K562 (cell line): ENCODE measurements at regions not wholly inside any gene's neighbourhood (a gene's known extent, or its start where the extent isn't known, plus 50 kb on each side); places are given as distances from the start of the nearest gene placed in this dataset.

Experiments used
- ATAC-seq: fragments of 200-7000 bp; cut with Tn5 transposase; 3 replicates; pipeline ENCODE4 v1.9.1; 2020; ENCODE audit warnings: moderate library complexity
- BruUV-seq: library from RNA; stranded (reverse); fragments of 400-500 nt; replicated peaks from 2 replicates; lab custom pipeline; 2021; lab: Mats Ljungman, UMichigan
- CTCF ChIA-PET: fragments of 300-600 bp; formaldehyde crosslinking; extraction: SDS; loops from one replicate; lab custom pipeline; 2021; ENCODE audit warnings: low intra/inter-chr PET ratio; lab: Yijun Ruan, JAX
- POLR2A ChIA-PET: fragments of 300-600, 350-650 bp; sonication (Branson Sonifier 250); formaldehyde crosslinking; extraction: SDS; loops from one replicate; lab custom pipeline; 2021; ENCODE audit warnings: antibody characterized with exemption, inconsistent platforms; lab: Yijun Ruan, JAX
- DNase-seq, 4 experiments: peaks; one replicate each; pipeline versions ENCODE4 v3.0.0 to v3.0.0-alpha.2; 2011 to 2018; ENCODE audit warnings: low spot score in 3 of 4, mixed read lengths in 3 of 4; ENCODE audit errors: extremely low read depth in 1 of 4
- FAIRE-seq: peaks from 2 replicates; lab custom pipeline; 2011; peaks lifted over from hg19 to GRCh38; lab: Jason Lieb, UNC
- H2AFZ ChIP-seq: 2 replicates; pipeline ENCODE4 v1.6.0; 2011; ENCODE audit warnings: low read depth, low read length, control low read depth, inconsistent platforms
- H3K27ac ChIP-seq: fragments of 200-600 bp; 3 replicates; pipeline ENCODE4 v1.8.0; 2011; ENCODE audit warnings: low read depth, mild to moderate bottlenecking, control low read depth, inconsistent platforms, low read length, moderate library complexity, mixed read lengths; ENCODE audit errors: extremely low read depth
- H3K27me3 ChIP-seq, 2 experiments: fragments of 300-600 bp in 1 of 2; 2 replicates in 1 of 2; 3 replicates in 1 of 2; pipeline versions ENCODE4 v1.6.0 to v1.8.0; 2011; ENCODE audit warnings: inconsistent platforms in 2 of 2, low read length in 2 of 2, mild to moderate bottlenecking in 1 of 2, mixed read lengths in 1 of 2, moderate library complexity in 1 of 2; ENCODE audit not compliant: control insufficient read depth in 2 of 2, insufficient read depth in 2 of 2
- H3K36me3 ChIP-seq: fragments of 300-600 bp; 3 replicates; pipeline ENCODE4 v1.8.0; 2011; ENCODE audit warnings: mild to moderate bottlenecking, low read length, inconsistent platforms; ENCODE audit not compliant: control insufficient read depth, insufficient read depth
- H3K4me1 ChIP-seq, 2 experiments: fragments of 200-600 bp in 1 of 2; replicated peaks in 1 of 2; 2 replicates in 1 of 2; 3 replicates in 1 of 2; pipeline versions ENCODE4 v1.5.1 to v1.8.0; 2011; ENCODE audit warnings: inconsistent platforms in 2 of 2, low read length in 2 of 2, mild to moderate bottlenecking in 1 of 2, mixed read lengths in 1 of 2, moderate library complexity in 1 of 2; ENCODE audit not compliant: control insufficient read depth in 2 of 2, insufficient read depth in 2 of 2
- H3K4me2 ChIP-seq: 2 replicates; pipeline ENCODE4 v1.6.1; 2011; ENCODE audit warnings: low read length, control low read depth, inconsistent platforms, mixed read lengths; ENCODE audit not compliant: insufficient read depth
- H3K4me3 ChIP-seq: fragments of 200-600 bp; sonication (generic), shearing (Covaris generic); 2 replicates; pipeline ENCODE4 v1.5.1; 2016; ENCODE audit warnings: control low read depth, inconsistent platforms
- H3K79me2 ChIP-seq: fragments of 200-600 bp; 3 replicates; pipeline ENCODE4 v1.8.0; 2011; ENCODE audit warnings: low read length, inconsistent platforms; ENCODE audit not compliant: control insufficient read depth, insufficient read depth
- H3K9ac ChIP-seq, 2 experiments: 2 replicates each; pipeline versions ENCODE4 v1.6.0 to v1.6.1; 2011; ENCODE audit warnings: low read depth in 2 of 2, low read length in 2 of 2, control low read depth in 1 of 2, inconsistent platforms in 1 of 2, mild to moderate bottlenecking in 1 of 2, mixed read lengths in 1 of 2; ENCODE audit not compliant: insufficient read depth in 1 of 2
- H3K9me1 ChIP-seq: one replicate; pipeline ENCODE4 v1.6.0; 2011; ENCODE audit warnings: inconsistent platforms, mild to moderate bottlenecking, low read length, moderate library complexity; ENCODE audit not compliant: control insufficient read depth, insufficient read depth
- H3K9me3 ChIP-seq: replicated peaks from 2 replicates; pipeline ENCODE4 v1.5.1; 2011; ENCODE audit warnings: low read depth, low read length, inconsistent platforms; ENCODE audit not compliant: control insufficient read depth, insufficient read depth
- H4K20me1 ChIP-seq: replicated peaks from 2 replicates; pipeline ENCODE4 v1.6.1; 2011; ENCODE audit warnings: low read length, inconsistent platforms, mixed read lengths; ENCODE audit not compliant: control insufficient read depth, insufficient read depth
- ARHGAP35 ChIP-seq: fragments of 450-650 bp; IDR thresholded peaks from 2 replicates; pipeline ENCODE4 v1.6.1; 2018; ENCODE audit not compliant: partially characterized antibody
- BCOR ChIP-seq: fragments of 450-650 bp; IDR thresholded peaks from 2 replicates; pipeline ENCODE4 v1.6.1; 2016
- BRCA1 ChIP-seq, 2 experiments: fragments of 450-650 bp in 1 of 2; sonication (generic) in 1 of 2; formaldehyde crosslinking in 1 of 2; IDR thresholded peaks; 2 replicates each; pipeline versions ENCODE4 v1.5.0 to v1.6.1; 2017 to 2020; ENCODE audit warnings: mild to moderate bottlenecking in 1 of 2, missing genetic modification reagents in 1 of 2
- CHAMP1 ChIP-seq: fragments of 450-650 bp; IDR thresholded peaks from 2 replicates; pipeline ENCODE4 v1.6.1; 2016; ENCODE audit warnings: mild to moderate bottlenecking
- CHD1 ChIP-seq: fragments of 200-600 bp; sonication (generic); IDR thresholded peaks from one replicate; pipeline ENCODE4 v1.6.1; 2012; ENCODE audit warnings: mild to moderate bottlenecking, moderate library complexity, low read length, inconsistent platforms
- COPS2 ChIP-seq: fragments of 450-650 bp; conservative IDR thresholded peaks from 2 replicates; pipeline ENCODE4 v1.6.1; 2016; ENCODE audit warnings: mild to moderate bottlenecking, moderate library complexity
- KAT7 ChIP-seq: sonication (generic); formaldehyde crosslinking; IDR thresholded peaks from 2 replicates; pipeline ENCODE4 v1.8.0; 2022; ENCODE audit warnings: missing genetic modification reagents, mild to moderate bottlenecking, borderline replicate concordance
- KLF1 ChIP-seq: fragments of 450-650 bp; IDR thresholded peaks from 2 replicates; pipeline ENCODE4 v1.6.1; 2016; ENCODE audit warnings: missing genetic modification characterization, missing compliant biosample characterization
- KLF10 ChIP-seq: fragments of 250-450 bp; sonication (Bioruptor Pico); IDR thresholded peaks from 2 replicates; pipeline ENCODE4 v1.6.1; 2021; ENCODE audit warnings: matching md5 sums
- MAFG ChIP-seq: fragments of 450-650 bp; conservative IDR thresholded peaks from 2 replicates; pipeline ENCODE4 v1.6.1; 2016; ENCODE audit warnings: missing genetic modification characterization, missing compliant biosample characterization
- NFE2L1 ChIP-seq: fragments of 450-650 bp; IDR thresholded peaks from 2 replicates; pipeline ENCODE4 v1.6.1; 2016; ENCODE audit warnings: missing genetic modification characterization, low read depth, mild to moderate bottlenecking, missing compliant biosample characterization, moderate library complexity, borderline replicate concordance
- NUFIP1 ChIP-seq: fragments of 450-650 bp; IDR thresholded peaks from 2 replicates; pipeline ENCODE4 v1.6.1; 2018; ENCODE audit not compliant: partially characterized antibody
- SPI1 ChIP-seq: IDR thresholded peaks from 2 replicates; pipeline ENCODE4 v1.6.1; 2011; ENCODE audit warnings: low read depth, low read length, control low read depth, borderline replicate concordance
- ZNF324 ChIP-seq: fragments of 250-450 bp; sonication (Bioruptor Pico); IDR thresholded peaks from 2 replicates; pipeline ENCODE4 v1.4.0; 2020; ENCODE audit warnings: mild to moderate bottlenecking
- ZNF408 ChIP-seq: fragments of 250-450 bp; sonication (Bioruptor Pico); IDR thresholded peaks from 2 replicates; pipeline ENCODE4 v1.4.0; 2020; ENCODE audit warnings: low read depth, mild to moderate bottlenecking, moderate library complexity
- ZNF507 ChIP-seq: conservative IDR thresholded peaks from 2 replicates; pipeline ENCODE4 v1.6.1; 2017; ENCODE audit warnings: missing genetic modification characterization, missing compliant biosample characterization
- WGBS: fragments of 100-300 bp; shearing (Covaris generic); methylation state at CpG from one replicate; pipeline ENCODE4 v1.1.6; 2016; ENCODE audit warnings: low coverage, mixed read lengths; ENCODE audit not compliant: insufficient coverage; ENCODE audit errors: missing lambda C conversion rate; 5-methylcytosine and 5-hydroxymethylcytosine counted together
- in situ Hi-C: fragments of 300-500 bp; cut with MboI; formaldehyde crosslinking; loops from 4 replicates; pipeline ENCODE4 v1.15.0; 2018; ENCODE audit warnings: inconsistent platforms, mixed read lengths
- intact Hi-C: fragments of 100-400 bp; cut with micrococcal nuclease; formaldehyde crosslinking; loops from 2 replicates; pipeline ENCODE4 v1.14.2; 2022

DNA sequence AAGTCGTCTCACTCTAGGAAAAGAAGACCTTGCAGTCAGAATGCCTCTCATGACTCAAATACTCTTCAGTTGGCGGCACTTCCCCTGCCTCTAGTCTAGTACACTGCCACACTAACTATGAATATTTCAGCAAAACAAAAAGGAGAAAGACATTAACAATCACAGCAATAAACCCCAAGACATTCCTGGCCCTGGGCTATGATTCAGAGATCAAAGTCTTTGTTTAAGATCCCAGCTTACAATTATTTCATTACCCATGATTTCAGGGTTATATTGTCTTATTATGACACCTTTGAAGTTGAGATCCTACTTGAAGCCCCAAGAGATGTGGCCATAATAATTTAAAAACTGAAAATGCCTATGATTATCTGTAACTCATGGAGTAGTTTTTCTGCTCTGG lies 597.5 kb downstream of the REEP3 start:
- FAIRE-seq (no peak), DNase-seq (no peak), ATAC-seq (no peak)
- intact Hi-C loops (no loop called here), in situ Hi-C loops (no loop called here)
- no peaks in the 10 kb centered on the region for H3K36me3 ChIP-seq
- no peaks in the 10 kb centered on the region for H4K20me1 ChIP-seq
- H3K9me3 ChIP-seq = no peaks in the 10 kb centered on the region
- CTCF ChIA-PET = no interaction called here
- no peaks in the 10 kb centered on the region for H3K27me3 ChIP-seq
- H2AFZ ChIP-seq = no peak overlapping the region
- no peak overlapping the region for H3K9ac ChIP-seq
- no peak overlapping the region for H3K4me3 ChIP-seq
- 4% methylated on average over 2 of the region's 2 CpGs for WGBS
- no peaks in the 10 kb centered on the region for H3K4me1 ChIP-seq
- H3K9me1 ChIP-seq = no peaks in the 10 kb centered on the region
- no peak for TF ChIP-seq ZNF507 (tag)
- TF ChIP-seq KLF10 = no peak
- no peak for TF ChIP-seq NFE2L1
- no peak for TF ChIP-seq KLF1
- no peak for TF ChIP-seq ZNF408 (CRISPR knock-in tag)
- TF ChIP-seq NUFIP1 = no peak
- no peak for TF ChIP-seq ZNF324
- TF ChIP-seq SPI1 = no peak
- TF ChIP-seq ARHGAP35 = no peak
- no peak for TF ChIP-seq BRCA1 (IDR thresholded peaks at IDR 0.05)
- TF ChIP-seq BRCA1 (CRISPR knock-in tag; IDR thresholded peaks at IDR 0.05) = no peak
- no peak for TF ChIP-seq COPS2
- TF ChIP-seq CHD1 = no peak
- TF ChIP-seq BCOR = no peak
- TF ChIP-seq MAFG (tag) = no peak
- no peak for TF ChIP-seq KAT7 (CRISPR knock-in tag)
- no peak for TF ChIP-seq CHAMP1
- no peak overlapping the region for H3K4me2 ChIP-seq
- POLR2A ChIA-PET = no interaction called here
- H3K79me2 ChIP-seq = no peaks in the 10 kb centered on the region
- H3K27ac ChIP-seq = no peak overlapping the region
- no TSS peak for BruUV-seq
